HepG2 (cell line): ENCODE measurements at regions not wholly inside any gene's neighbourhood (a gene's known extent, or its start where the extent isn't known, plus 50 kb on each side); places are given as distances from the start of the nearest gene placed in this dataset.
A peak's percentile ranks its signal among the peaks of the same experiment; 100 is the strongest.

Experiments used
- ATAC-seq: fragments of 200-7000 bp; cut with Tn5 transposase; 3 replicates; pipeline ENCODE4 v1.9.1; 2020; ENCODE audit warnings: mild to moderate bottlenecking, moderate library complexity
- BruUV-seq: library from RNA; stranded (reverse); fragments of 400-500 nt; replicated peaks from 2 replicates; lab custom pipeline; 2021; lab: Mats Ljungman, UMichigan
- CTCF ChIA-PET: fragments of 300-600 bp; formaldehyde crosslinking; extraction: SDS; loops from one replicate; lab custom pipeline; 2021; ENCODE audit warnings: low total read pairs, inconsistent platforms, low intra/inter-chr PET ratio; lab: Yijun Ruan, JAX
- POLR2A ChIA-PET: fragments of 350-600 bp; sonication (Branson Sonifier 250); formaldehyde crosslinking; loops from one replicate; lab custom pipeline; 2020; ENCODE audit warnings: antibody characterized with exemption, inconsistent platforms; lab: Yijun Ruan, JAX
- DNase-seq: peaks from one replicate; pipeline ENCODE4 v3.0.0-alpha.2; 2015; ENCODE audit warnings: low spot score
- FAIRE-seq: peaks from 3 replicates; lab custom pipeline; 2011; peaks lifted over from hg19 to GRCh38; lab: Jason Lieb, UNC
- H2AFZ ChIP-seq: one replicate; pipeline ENCODE4 v1.6.1; 2011; ENCODE audit warnings: low read length, inconsistent platforms
- H3K27ac ChIP-seq: fragments of 300-600 bp; 3 replicates; pipeline ENCODE4 v1.8.0; 2011; ENCODE audit warnings: mixed run types, mild to moderate bottlenecking, mixed read lengths, low read length, inconsistent platforms; ENCODE audit not compliant: insufficient read depth; ENCODE audit errors: extremely low read length
- H3K27me3 ChIP-seq, 2 experiments: fragments of 200-600 bp in 1 of 2; 2 replicates in 1 of 2; 3 replicates in 1 of 2; pipeline versions ENCODE4 v1.6.0 to v1.8.0; 2011; ENCODE audit warnings: low read length in 2 of 2, mild to moderate bottlenecking in 2 of 2, moderate library complexity in 2 of 2, inconsistent platforms in 1 of 2; ENCODE audit not compliant: insufficient read depth in 2 of 2, control insufficient read depth in 1 of 2
- H3K36me3 ChIP-seq, 2 experiments: fragments of 200-600 bp in 1 of 2; replicated peaks in 1 of 2; 2 replicates in 1 of 2; 3 replicates in 1 of 2; pipeline versions ENCODE4 v1.5.1 to v1.8.0; 2011; ENCODE audit warnings: low read length in 2 of 2, inconsistent platforms in 1 of 2; ENCODE audit not compliant: insufficient read depth in 2 of 2, control insufficient read depth in 1 of 2
- H3K4me1 ChIP-seq: 2 replicates; pipeline ENCODE4 v1.5.1; 2012; ENCODE audit warnings: low read length, inconsistent platforms; ENCODE audit not compliant: insufficient read depth
- H3K4me2 ChIP-seq: 2 replicates; pipeline ENCODE4 v1.6.0; 2011; ENCODE audit warnings: low read depth, low read length, inconsistent platforms
- H3K4me3 ChIP-seq, 3 experiments: fragments of 200-600 bp in 1 of 3; sonication (generic), shearing (Covaris generic) in 1 of 3; replicated peaks in 1 of 3; 2 replicates each; pipeline ENCODE4 v1.5.1; 2011 to 2016; ENCODE audit warnings: low read length in 3 of 3, inconsistent platforms in 2 of 3, low read depth in 2 of 3, mild to moderate bottlenecking in 2 of 3, control low read depth in 1 of 3, mixed read lengths in 1 of 3; ENCODE audit not compliant: insufficient read depth in 1 of 3
- H3K79me2 ChIP-seq: one replicate; pipeline ENCODE4 v1.6.1; 2011; ENCODE audit warnings: low read length, inconsistent platforms; ENCODE audit not compliant: insufficient read depth
- H3K9ac ChIP-seq: 2 replicates; pipeline ENCODE4 v1.6.0; 2011; ENCODE audit warnings: mild to moderate bottlenecking, low read depth, low read length, inconsistent platforms; ENCODE audit not compliant: insufficient read depth
- H3K9me3 ChIP-seq: 2 replicates; pipeline ENCODE4 v1.5.1; 2012; ENCODE audit warnings: mild to moderate bottlenecking, low read length
- H4K20me1 ChIP-seq: 2 replicates; pipeline ENCODE4 v1.6.0; 2011; ENCODE audit warnings: inconsistent platforms, mild to moderate bottlenecking, low read length, moderate library complexity; ENCODE audit not compliant: insufficient read depth
- RAD51 ChIP-seq: fragments of 450-650 bp; IDR thresholded peaks from 2 replicates; pipeline ENCODE4 v1.6.1; 2016; ENCODE audit warnings: borderline replicate concordance
- REXO4 ChIP-seq: sonication (generic); formaldehyde crosslinking; IDR thresholded peaks from 2 replicates; pipeline ENCODE4 v1.8.0; 2022; ENCODE audit warnings: missing genetic modification reagents, mild to moderate bottlenecking, borderline replicate concordance
- RFX5 ChIP-seq: IDR thresholded peaks from 2 replicates; pipeline ENCODE4 v1.6.1; 2011; ENCODE audit warnings: low read depth, low read length, improper control_type of control experiment
- WGBS: methylation state at CpG from one replicate; pipeline ENCODE4 v1.1.6; 2017; ENCODE audit warnings: low lambda C conversion rate; 5-methylcytosine and 5-hydroxymethylcytosine counted together
- in situ Hi-C: cut with HindIII; loops from 2 replicates; pipeline ENCODE4 v1.10.0; 2017; ENCODE audit warnings: low pct_unique_long_range_greater_than_20kb; ENCODE audit not compliant: extremely low pct_ligation_motif_present
- intact Hi-C: fragments of 100-400 bp; cut with micrococcal nuclease; formaldehyde crosslinking; loops from one replicate; pipeline ENCODE4 v1.10.0; 2022; ENCODE audit not compliant: unreplicated experiment
- TF ChIP-seq, protein P1 (sequence below), 2 experiments: sonication (generic) in 1 of 2; formaldehyde crosslinking in 1 of 2; IDR thresholded peaks; 2 replicates each; pipeline versions ENCODE4 v1.6.1 to v1.9.0; 2014 to 2022; ENCODE audit warnings: antibody characterized with exemption in 1 of 2, borderline replicate concordance in 1 of 2, inconsistent platforms in 1 of 2, low read depth in 1 of 2, missing genetic modification reagents in 1 of 2
- TF ChIP-seq, protein P2 (sequence below), 2 experiments: sonication (generic) in 1 of 2; formaldehyde crosslinking in 1 of 2; IDR thresholded peaks; 2 replicates each; pipeline versions ENCODE4 v1.5.1 to v1.6.1; 2011 to 2020; ENCODE audit warnings: borderline replicate concordance in 1 of 2, low read depth in 1 of 2, low read length in 1 of 2, mild to moderate bottlenecking in 1 of 2, missing genetic modification reagents in 1 of 2, moderate library complexity in 1 of 2

GRCh38 chr2:35504419-35504818 lies 851.2 kb upstream of the CRIM1 start:
- H3K4me2 ChIP-seq: no peak overlapping the region
- no peak for FAIRE-seq

More at GRCh38 chr2:35504419-35504818, 851.2 kb upstream of the CRIM1 start:
- 0% methylated on average over 3 of the region's 3 CpGs for WGBS
- in situ Hi-C loops (no loop called here), intact Hi-C loops (loop anchor here (10.0 kb wide), 1 partner anchor 1640 kb away; no protein-coding TSS in a partner anchor)
- H3K4me3 ChIP-seq: no peak overlapping the region; a peak in 1 of 6 replicates
- no peak overlapping the region for H3K27ac ChIP-seq
- POLR2A ChIA-PET: no interaction called here
- H3K79me2 ChIP-seq: no peaks in the 10 kb centered on the region
- no peaks in the 10 kb centered on the region for H3K27me3 ChIP-seq
- ATAC-seq (no peak), DNase-seq (no peak)
- no peaks in the 10 kb centered on the region for H3K36me3 ChIP-seq
- H3K9ac ChIP-seq: no peak overlapping the region
- H2AFZ ChIP-seq: no peak overlapping the region
- H3K9me3 ChIP-seq: peaks cover 76% of the 10 kb centered on the region
- no peaks in the 10 kb centered on the region for H4K20me1 ChIP-seq
- BruUV-seq: no TSS peak
- no peaks in the 10 kb centered on the region for H3K4me1 ChIP-seq
- TF ChIP-seq RAD51: peak; percentile 77
- TF ChIP-seq REXO4 (CRISPR knock-in tag): no peak
- TF ChIP-seq, protein P1, sequence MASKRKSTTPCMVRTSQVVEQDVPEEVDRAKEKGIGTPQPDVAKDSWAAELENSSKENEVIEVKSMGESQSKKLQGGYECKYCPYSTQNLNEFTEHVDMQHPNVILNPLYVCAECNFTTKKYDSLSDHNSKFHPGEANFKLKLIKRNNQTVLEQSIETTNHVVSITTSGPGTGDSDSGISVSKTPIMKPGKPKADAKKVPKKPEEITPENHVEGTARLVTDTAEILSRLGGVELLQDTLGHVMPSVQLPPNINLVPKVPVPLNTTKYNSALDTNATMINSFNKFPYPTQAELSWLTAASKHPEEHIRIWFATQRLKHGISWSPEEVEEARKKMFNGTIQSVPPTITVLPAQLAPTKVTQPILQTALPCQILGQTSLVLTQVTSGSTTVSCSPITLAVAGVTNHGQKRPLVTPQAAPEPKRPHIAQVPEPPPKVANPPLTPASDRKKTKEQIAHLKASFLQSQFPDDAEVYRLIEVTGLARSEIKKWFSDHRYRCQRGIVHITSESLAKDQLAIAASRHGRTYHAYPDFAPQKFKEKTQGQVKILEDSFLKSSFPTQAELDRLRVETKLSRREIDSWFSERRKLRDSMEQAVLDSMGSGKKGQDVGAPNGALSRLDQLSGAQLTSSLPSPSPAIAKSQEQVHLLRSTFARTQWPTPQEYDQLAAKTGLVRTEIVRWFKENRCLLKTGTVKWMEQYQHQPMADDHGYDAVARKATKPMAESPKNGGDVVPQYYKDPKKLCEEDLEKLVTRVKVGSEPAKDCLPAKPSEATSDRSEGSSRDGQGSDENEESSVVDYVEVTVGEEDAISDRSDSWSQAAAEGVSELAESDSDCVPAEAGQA (IDR thresholded peaks at IDR 0.05; ENCODE audit: low read depth): no peak
- TF ChIP-seq, protein P1 (CRISPR knock-in tag; IDR thresholded peaks at IDR 0.05; ENCODE audit: borderline replicate concordance): no peak
- TF ChIP-seq, protein P2, sequence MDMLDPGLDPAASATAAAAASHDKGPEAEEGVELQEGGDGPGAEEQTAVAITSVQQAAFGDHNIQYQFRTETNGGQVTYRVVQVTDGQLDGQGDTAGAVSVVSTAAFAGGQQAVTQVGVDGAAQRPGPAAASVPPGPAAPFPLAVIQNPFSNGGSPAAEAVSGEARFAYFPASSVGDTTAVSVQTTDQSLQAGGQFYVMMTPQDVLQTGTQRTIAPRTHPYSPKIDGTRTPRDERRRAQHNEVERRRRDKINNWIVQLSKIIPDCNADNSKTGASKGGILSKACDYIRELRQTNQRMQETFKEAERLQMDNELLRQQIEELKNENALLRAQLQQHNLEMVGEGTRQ (IDR thresholded peaks at IDR 0.05; ENCODE audit: low read depth, low read length): peak; percentile 16; the same call in 1 of the 2 replicates
- TF ChIP-seq, protein P2 (CRISPR knock-in tag; IDR thresholded peaks at IDR 0.05; ENCODE audit: borderline replicate concordance): no peak
- TF ChIP-seq RFX5: no peak
- CTCF ChIA-PET: no interaction called here
